CD4-positive, alpha-beta memory T cell (primary cell): ENCODE measurements at regions not wholly inside any gene's neighbourhood (a gene's known extent, or its start where the extent isn't known, plus 50 kb on each side); places are given as distances from the start of the nearest gene placed in this dataset.

ENCODE experiments used
- CTCF ChIA-PET: fragments of 350-600 bp; sonication (Branson Sonifier 250); formaldehyde crosslinking; loops from one replicate; lab custom pipeline; 2021; ENCODE audit warnings: inconsistent platforms; ENCODE audit not compliant: partially characterized antibody; lab: Charles Lee
- POLR2A ChIA-PET: fragments of 350-600 bp; sonication (Branson Sonifier 250); formaldehyde crosslinking; loops from one replicate; lab custom pipeline; 2021; ENCODE audit not compliant: partially characterized antibody; lab: Charles Lee
- DNase-seq, 5 donors: peaks; one replicate each; pipeline versions ENCODE4 v3.0.0 to v3.0.0-alpha.2; 2020 to 2022; ENCODE audit warnings: mixed read lengths in 1 of 5
- H3K27ac ChIP-seq: one replicate; pipeline ENCODE4 v1.7.0; 2013; ENCODE audit warnings: low read depth, low read length
- H3K27me3 ChIP-seq: 2 replicates; pipeline ENCODE4 v1.7.0; 2013; ENCODE audit warnings: mild to moderate bottlenecking, low read length, moderate library complexity; ENCODE audit not compliant: insufficient read depth
- H3K36me3 ChIP-seq: 2 replicates; pipeline ENCODE4 v1.7.0; 2013; ENCODE audit warnings: mild to moderate bottlenecking, low read length, moderate library complexity; ENCODE audit not compliant: insufficient read depth
- H3K4me1 ChIP-seq: 2 replicates; pipeline ENCODE4 v1.7.0; 2013; ENCODE audit warnings: mild to moderate bottlenecking, low read length, moderate library complexity; ENCODE audit not compliant: insufficient read depth
- H3K4me3 ChIP-seq, 2 donors: one replicate each; pipeline ENCODE4 v1.7.0; 2013; ENCODE audit warnings: low read length in 2 of 2, mild to moderate bottlenecking in 1 of 2
- H3K9me3 ChIP-seq, 2 donors: one replicate each; pipeline ENCODE4 v1.7.0; 2013; ENCODE audit warnings: low read length in 2 of 2, control low read depth in 1 of 2; ENCODE audit not compliant: control insufficient read depth in 1 of 2
- H3K27ac Mint-ChIP-seq, 7 donors: one replicate each; pipeline ENCODE4 v1.8.0; 2020 to 2021; ENCODE audit warnings: mixed read lengths in 7 of 7, mild to moderate bottlenecking in 6 of 7, inconsistent platforms in 3 of 7, moderate library complexity in 3 of 7
- H3K27me3 Mint-ChIP-seq, 2 donors: one replicate each; pipeline ENCODE4 v1.8.0; 2020 to 2021; ENCODE audit warnings: mixed read lengths in 2 of 2
- H3K36me3 Mint-ChIP-seq, 2 donors: one replicate each; pipeline ENCODE4 v1.8.0; 2020 to 2021; ENCODE audit warnings: mixed read lengths in 2 of 2, inconsistent platforms in 1 of 2, mild to moderate bottlenecking in 1 of 2
- H3K4me1 Mint-ChIP-seq, 4 donors: one replicate each; pipeline ENCODE4 v1.8.0; 2020 to 2021; ENCODE audit warnings: mixed read lengths in 4 of 4, mild to moderate bottlenecking in 1 of 4
- H3K4me3 Mint-ChIP-seq, 8 donors: one replicate each; pipeline ENCODE4 v1.8.0; 2020 to 2021; ENCODE audit warnings: mixed read lengths in 8 of 8, mild to moderate bottlenecking in 7 of 8, moderate library complexity in 6 of 8, inconsistent platforms in 3 of 8
- H3K9me3 Mint-ChIP-seq, 8 donors: one replicate each; pipeline ENCODE4 v1.8.0; 2020 to 2021; ENCODE audit warnings: mixed read lengths in 8 of 8, mild to moderate bottlenecking in 5 of 8, inconsistent platforms in 3 of 8, moderate library complexity in 1 of 8
- intact Hi-C: fragments of 100-400 bp; cut with micrococcal nuclease; formaldehyde crosslinking; loops from one replicate; pipeline ENCODE4 v1.15.1; 2023

- no peaks in the 10 kb centered on the region for H3K36me3 Mint-ChIP-seq
- Histone ChIP-seq H3K27me3 (no peaks in the 10 kb centered on the region), H3K36me3 (no peaks in the 10 kb centered on the region), H3K4me3 (no peak overlapping the region), H3K27ac (no peak overlapping the region), H3K4me1 (no peaks in the 10 kb centered on the region), H3K9me3 (no peaks in the 10 kb centered on the region)
- no peaks in the 10 kb centered on the region for H3K4me1 Mint-ChIP-seq
- H3K27ac Mint-ChIP-seq, result no peak overlapping the region
- ChIA-PET CTCF (no interaction called here), POLR2A (no interaction called here)
- intact Hi-C loops, result no loop called here
- peaks cover 10 to 26% of the 10 kb centered on the region in 2 donors for H3K27me3 Mint-ChIP-seq
- H3K9me3 Mint-ChIP-seq, result peaks cover 0 to 4% (median 0%) of the 10 kb centered on the region in 8 donors
- no peak overlapping the region for H3K4me3 Mint-ChIP-seq
- DNase-seq, result no peak
Observed at GRCh38 chr21:41640748-41641509, 125.9 kb downstream of the RIPK4 start.

- Histone ChIP-seq H3K4me1 (no peaks in the 10 kb centered on the region), H3K9me3 (no peaks in the 10 kb centered on the region), H3K36me3 (no peaks in the 10 kb centered on the region), H3K27me3 (no peaks in the 10 kb centered on the region), H3K4me3 (no peak overlapping the region), H3K27ac (no peak overlapping the region)
- intact Hi-C loops, result no loop called here
- Mint-ChIP-seq H3K27me3 (peaks cover 12 to 29% of the 10 kb centered on the region in 2 donors), H3K36me3 (no peaks in the 10 kb centered on the region), H3K4me3 (no peak overlapping the region), H3K27ac (no peak overlapping the region), H3K4me1 (no peaks in the 10 kb centered on the region), H3K9me3 (peaks cover 0 to 4% (median 0%) of the 10 kb centered on the region in 8 donors)
- ChIA-PET CTCF (no interaction called here), POLR2A (no interaction called here)
- no peak for DNase-seq
Observed at GRCh38 chr21:41639766-41640165, 127.1 kb downstream of the RIPK4 start.

DNA sequence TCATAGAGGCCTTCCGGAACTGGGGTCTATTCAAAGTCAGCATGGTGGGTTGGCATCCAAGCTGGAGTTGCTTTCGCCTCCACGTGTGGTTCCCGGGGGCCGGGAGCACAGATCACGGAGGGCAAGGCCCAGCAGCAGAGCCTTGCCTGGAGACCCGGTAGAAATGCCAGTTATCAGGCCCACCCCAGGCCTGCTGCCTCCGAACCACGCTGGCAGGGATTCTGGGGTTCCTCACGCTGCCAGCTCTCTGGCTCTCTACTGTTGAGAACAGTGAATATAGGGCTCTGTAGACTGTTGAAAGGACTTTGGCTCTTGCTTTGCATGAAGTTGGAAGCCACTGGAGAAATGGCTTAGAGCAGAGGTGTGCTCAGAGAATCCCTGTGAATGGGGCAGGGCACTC, 127.5 kb downstream of the RIPK4 start:
- H3K27me3 ChIP-seq, result no peaks in the 10 kb centered on the region
- ChIA-PET CTCF (no interaction called here), POLR2A (no interaction called here)
- no peaks in the 10 kb centered on the region for H3K4me1 Mint-ChIP-seq
- no peaks in the 10 kb centered on the region for H3K36me3 ChIP-seq
- no peak overlapping the region for H3K4me3 ChIP-seq
- no peak overlapping the region for H3K27ac ChIP-seq
- no peaks in the 10 kb centered on the region for H3K9me3 ChIP-seq
- peaks cover 12 to 29% of the 10 kb centered on the region in 2 donors for H3K27me3 Mint-ChIP-seq
- no peak overlapping the region for H3K4me3 Mint-ChIP-seq
- intact Hi-C loops, result no loop called here
- peaks cover 0 to 4% (median 0%) of the 10 kb centered on the region in 8 donors for H3K9me3 Mint-ChIP-seq
- H3K27ac Mint-ChIP-seq, result no peak overlapping the region
- H3K4me1 ChIP-seq, result no peaks in the 10 kb centered on the region
- DNase-seq, result no peak
- H3K36me3 Mint-ChIP-seq, result no peaks in the 10 kb centered on the region

DNA sequence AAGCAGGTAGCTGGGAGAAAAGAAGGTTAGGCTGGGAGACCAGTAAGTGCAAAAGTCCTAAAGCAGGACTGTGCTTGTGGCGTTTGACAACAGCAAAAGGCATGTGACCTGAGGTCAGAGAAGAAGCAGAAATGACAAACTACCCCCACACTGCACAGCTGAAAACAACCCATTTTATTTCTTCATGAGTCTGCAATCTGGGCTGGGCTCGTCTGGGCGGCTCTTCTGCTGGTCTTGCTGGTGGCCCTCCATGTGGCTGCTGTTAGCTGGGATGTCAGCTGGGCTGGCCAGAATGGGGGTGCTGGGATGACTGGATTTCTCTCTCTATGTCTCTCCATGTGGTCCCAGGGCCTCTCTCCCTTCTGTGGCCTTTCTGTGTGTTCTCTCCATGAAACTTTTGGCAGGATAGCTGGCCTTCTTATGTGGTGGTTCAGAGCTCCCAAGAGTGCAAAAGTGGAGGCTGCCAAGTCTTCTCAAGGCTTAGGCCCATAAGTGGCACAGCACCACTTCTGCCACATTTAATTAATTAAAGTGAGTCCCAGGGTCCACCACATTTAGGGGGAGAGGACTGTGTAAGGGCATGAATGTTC, 128.6 kb downstream of the RIPK4 start:
- H3K27me3 ChIP-seq, result no peaks in the 10 kb centered on the region
- Mint-ChIP-seq H3K27me3 (peaks cover 14 to 29% of the 10 kb centered on the region in 2 donors), H3K4me1 (no peaks in the 10 kb centered on the region), H3K4me3 (no peak overlapping the region), H3K36me3 (no peaks in the 10 kb centered on the region), H3K27ac (no peak overlapping the region), H3K9me3 (peaks cover 0 to 4% (median 0%) of the 10 kb centered on the region in 8 donors)
- H3K36me3 ChIP-seq, result no peaks in the 10 kb centered on the region
- no peak overlapping the region for H3K27ac ChIP-seq
- POLR2A ChIA-PET, result no interaction called here
- H3K4me3 ChIP-seq, result no peak overlapping the region
- DNase-seq, result no peak
- CTCF ChIA-PET, result no interaction called here
- intact Hi-C loops, result no loop called here
- H3K9me3 ChIP-seq, result no peaks in the 10 kb centered on the region
- H3K4me1 ChIP-seq, result no peaks in the 10 kb centered on the region

DNA sequence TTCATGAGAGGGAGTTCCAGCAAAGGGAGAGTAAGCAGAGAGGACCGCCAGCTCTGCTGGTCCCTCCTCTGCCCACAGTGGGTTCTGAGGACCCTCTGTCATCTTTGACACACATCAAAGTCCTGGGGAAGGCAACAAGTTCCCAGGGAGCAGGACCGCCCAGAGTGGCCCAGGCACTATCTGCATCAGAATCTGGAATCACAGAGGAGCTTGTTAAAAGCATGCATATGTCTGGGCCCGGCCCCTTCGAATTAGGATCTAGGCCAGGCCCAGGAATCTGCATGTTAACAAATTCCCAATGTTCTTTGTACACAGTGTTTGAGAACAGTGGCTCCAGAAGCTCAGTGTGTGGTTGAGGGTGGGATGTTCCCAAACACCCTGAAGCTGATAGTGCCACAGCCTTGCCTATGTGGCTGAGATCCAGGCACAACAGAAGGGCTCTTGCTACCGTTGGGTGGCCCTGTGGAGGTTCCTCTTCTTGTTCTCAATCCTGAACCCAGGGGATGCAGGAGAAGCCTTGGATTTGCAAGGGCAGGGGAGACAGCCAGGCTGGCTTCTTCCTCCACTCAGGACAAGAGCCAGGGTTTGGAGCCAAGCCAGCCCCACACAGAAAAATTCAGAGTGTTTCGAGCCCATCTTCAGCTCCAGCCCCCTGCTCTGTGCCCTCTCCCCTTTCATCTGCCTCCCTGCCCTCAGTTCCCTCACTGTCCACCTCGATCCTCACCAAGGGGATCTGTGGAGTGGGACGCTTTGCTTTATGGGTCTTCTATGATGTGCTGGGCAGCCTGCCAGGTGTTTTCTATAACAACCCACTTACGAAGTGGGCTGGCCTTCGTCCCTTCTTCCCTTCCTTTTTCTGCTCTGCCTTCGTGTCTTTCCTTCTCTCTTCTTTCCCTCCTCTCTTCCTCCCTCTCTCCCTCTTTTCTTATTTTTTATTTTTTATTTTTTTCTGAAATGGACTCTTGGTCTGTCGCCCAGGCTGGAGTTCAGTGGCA, 129.0 kb upstream of the TMPRSS2 start:
- ChIA-PET POLR2A (no interaction called here), CTCF (no interaction called here)
- H3K9me3 Mint-ChIP-seq, result peaks cover 0 to 4% (median 0%) of the 10 kb centered on the region in 8 donors
- H3K27me3 Mint-ChIP-seq, result peaks cover 12 to 22% of the 10 kb centered on the region in 2 donors
- no peak for DNase-seq
- no peak overlapping the region for H3K4me3 Mint-ChIP-seq
- no peaks in the 10 kb centered on the region for H3K4me1 ChIP-seq
- intact Hi-C loops, result no loop called here
- H3K4me1 Mint-ChIP-seq, result no peaks in the 10 kb centered on the region
- no peak overlapping the region for H3K27ac Mint-ChIP-seq
- H3K27ac ChIP-seq, result no peak overlapping the region
- no peaks in the 10 kb centered on the region for H3K9me3 ChIP-seq
- no peaks in the 10 kb centered on the region for H3K27me3 ChIP-seq
- H3K36me3 ChIP-seq, result no peaks in the 10 kb centered on the region
- no peak overlapping the region for H3K4me3 ChIP-seq
- H3K36me3 Mint-ChIP-seq, result no peaks in the 10 kb centered on the region

DNA sequence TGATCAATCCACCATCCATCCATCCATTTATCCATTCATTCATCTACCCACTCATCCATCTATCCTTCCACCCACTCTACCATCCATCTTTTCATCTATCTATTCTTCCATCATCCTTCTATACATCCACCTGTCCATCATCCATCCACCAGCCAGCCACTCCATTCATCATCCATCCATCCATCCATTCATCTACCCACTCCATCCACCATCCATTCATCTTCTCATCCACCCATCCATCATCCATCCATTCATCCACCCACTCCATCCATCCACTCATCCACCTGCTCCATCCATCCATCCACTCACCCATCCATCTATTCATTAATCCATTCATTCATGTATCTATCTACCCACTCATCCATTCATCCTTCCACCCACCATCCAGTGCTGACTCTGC, 127.9 kb upstream of the TMPRSS2 start:
- intact Hi-C loops, result no loop called here
- DNase-seq, result no peak
- peak overlapping the region in 1 of 7 donors; percentile 1 for H3K27ac Mint-ChIP-seq

GRCh38 chr21:41634858-41635257, 126.9 kb upstream of the TMPRSS2 start:
- H3K27me3 Mint-ChIP-seq, result peaks cover 10 to 17% of the 10 kb centered on the region in 2 donors
- no peak overlapping the region for H3K27ac Mint-ChIP-seq
- intact Hi-C loops, result no loop called here
- no peak overlapping the region for H3K4me3 Mint-ChIP-seq
- Histone ChIP-seq H3K4me3 (no peak overlapping the region), H3K27ac (no peak overlapping the region), H3K4me1 (no peaks in the 10 kb centered on the region), H3K36me3 (no peaks in the 10 kb centered on the region), H3K27me3 (no peaks in the 10 kb centered on the region), H3K9me3 (no peaks in the 10 kb centered on the region)
- no peaks in the 10 kb centered on the region for H3K36me3 Mint-ChIP-seq
- peaks cover 0 to 4% (median 0%) of the 10 kb centered on the region in 8 donors for H3K9me3 Mint-ChIP-seq
- CTCF ChIA-PET, result no interaction called here
- DNase-seq, result no peak
- POLR2A ChIA-PET, result no interaction called here
- H3K4me1 Mint-ChIP-seq, result no peaks in the 10 kb centered on the region

More for the DNA sequence above, 127.9 kb upstream of the TMPRSS2 start:
- no peak overlapping the region for H3K27ac ChIP-seq
- Mint-ChIP-seq H3K4me3 (no peak overlapping the region), H3K36me3 (no peaks in the 10 kb centered on the region), H3K4me1 (no peaks in the 10 kb centered on the region), H3K27me3 (peaks cover 10 to 18% of the 10 kb centered on the region in 2 donors), H3K9me3 (peaks cover 0 to 4% (median 0%) of the 10 kb centered on the region in 8 donors)
- no peaks in the 10 kb centered on the region for H3K9me3 ChIP-seq
- CTCF ChIA-PET, result no interaction called here
- H3K27me3 ChIP-seq, result no peaks in the 10 kb centered on the region
- no peak overlapping the region for H3K4me3 ChIP-seq
- H3K4me1 ChIP-seq, result no peaks in the 10 kb centered on the region
- POLR2A ChIA-PET, result no interaction called here
- no peaks in the 10 kb centered on the region for H3K36me3 ChIP-seq
